ENCODE measurements at regions not wholly inside any gene's neighbourhood (a gene's known extent, or its start where the extent isn't known, plus 50 kb on each side); places are given as distances from the start of the nearest gene placed in this dataset.

DNA sequence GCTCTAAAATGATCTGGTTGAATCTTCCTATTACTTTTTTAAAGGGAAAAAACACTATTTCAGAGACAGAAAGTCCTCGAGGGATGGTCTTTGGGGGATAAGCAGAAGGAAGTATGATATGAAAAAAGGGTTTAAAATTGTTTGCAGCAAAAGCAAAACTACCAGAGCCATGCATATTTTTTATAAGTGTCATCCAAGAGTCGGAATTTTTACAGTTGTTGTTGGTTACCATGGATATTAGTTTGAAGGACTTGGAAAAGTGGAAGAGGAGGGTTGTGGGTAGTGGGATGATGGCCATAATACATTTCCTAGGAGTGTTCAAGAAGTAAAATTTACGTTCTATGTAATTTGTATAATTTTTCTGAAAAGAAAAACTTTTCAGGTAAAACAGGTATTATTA, 134.4 kb downstream of the PCDH7 start:
- Histone ChIP-seq H3K4me3 (ENCODE audit: low read length) (no peak overlapping the region), H3K36me3 (ENCODE audit: control insufficient read depth, insufficient read depth, low read length) (no peaks in the 10 kb centered on the region), H3K9me3 (ENCODE audit: control insufficient read depth, insufficient read depth, low read length) (no peaks in the 10 kb centered on the region), H3K4me1 (ENCODE audit: control insufficient read depth, insufficient read depth, low read length) (0 out of 2 replicates have a peak, but pooled peaks cover 2% of the 10 kb centered on the region), H3K27ac (ENCODE audit: low read length) (no peak overlapping the region), H3K27me3 (ENCODE audit: control insufficient read depth, insufficient read depth, low read length) (no peaks in the 10 kb centered on the region)
- WGBS (ENCODE audit: insufficient coverage, insufficient read length), result no CpG with 5 or more reads among the region's 3 CpGs
- no peak for DNase-seq (ENCODE audit: low read depth, low spot score)

DNA sequence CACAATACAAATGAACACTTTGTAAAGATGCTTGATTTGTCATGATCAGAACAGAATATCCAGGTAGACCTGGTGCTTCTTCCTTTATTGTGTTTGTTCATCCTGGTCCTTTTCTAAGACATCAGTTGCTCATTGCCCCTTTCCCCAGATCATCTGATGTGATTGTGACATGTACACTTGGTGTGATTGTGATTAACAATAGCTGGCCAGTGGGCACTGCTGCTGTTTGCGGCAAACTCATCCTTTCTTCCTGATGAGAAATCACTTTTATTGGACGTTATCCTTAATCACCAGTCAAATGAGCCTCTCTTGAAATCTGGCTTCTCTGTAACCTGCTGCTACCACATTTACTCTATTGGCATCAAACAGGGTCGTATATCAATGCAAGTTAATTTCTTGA, 135.1 kb downstream of the PCDH7 start:
- WGBS (ENCODE audit: insufficient coverage, insufficient read length), result no CpG with 5 or more reads among the region's 3 CpGs
- Histone ChIP-seq H3K4me1 (ENCODE audit: control insufficient read depth, insufficient read depth, low read length) (0 out of 2 replicates have a peak, but pooled peaks cover 2% of the 10 kb centered on the region), H3K27me3 (ENCODE audit: control insufficient read depth, insufficient read depth, low read length) (no peaks in the 10 kb centered on the region), H3K9me3 (ENCODE audit: control insufficient read depth, insufficient read depth, low read length) (no peaks in the 10 kb centered on the region), H3K36me3 (ENCODE audit: control insufficient read depth, insufficient read depth, low read length) (no peaks in the 10 kb centered on the region), H3K4me3 (ENCODE audit: low read length) (no peak overlapping the region), H3K27ac (ENCODE audit: low read length) (no peak overlapping the region)
- DNase-seq (ENCODE audit: low read depth, low spot score), result no peak

- Histone ChIP-seq H3K27ac (ENCODE audit: low read length) (no peak overlapping the region), H3K36me3 (ENCODE audit: control insufficient read depth, insufficient read depth, low read length) (no peaks in the 10 kb centered on the region), H3K9me3 (ENCODE audit: control insufficient read depth, insufficient read depth, low read length) (no peaks in the 10 kb centered on the region), H3K4me3 (ENCODE audit: low read length) (no peak overlapping the region), H3K27me3 (ENCODE audit: control insufficient read depth, insufficient read depth, low read length) (no peaks in the 10 kb centered on the region), H3K4me1 (ENCODE audit: control insufficient read depth, insufficient read depth, low read length) (0 out of 2 replicates have a peak, but pooled peaks cover 2% of the 10 kb centered on the region)
- no peak for DNase-seq (ENCODE audit: low read depth, low spot score)
- WGBS (ENCODE audit: insufficient coverage, insufficient read length), result no CpG with 5 or more reads among the region's 6 CpGs
These were observed 136.8 kb downstream of the PCDH7 start for GRCh38 chr4:30856795-30857564.

DNA sequence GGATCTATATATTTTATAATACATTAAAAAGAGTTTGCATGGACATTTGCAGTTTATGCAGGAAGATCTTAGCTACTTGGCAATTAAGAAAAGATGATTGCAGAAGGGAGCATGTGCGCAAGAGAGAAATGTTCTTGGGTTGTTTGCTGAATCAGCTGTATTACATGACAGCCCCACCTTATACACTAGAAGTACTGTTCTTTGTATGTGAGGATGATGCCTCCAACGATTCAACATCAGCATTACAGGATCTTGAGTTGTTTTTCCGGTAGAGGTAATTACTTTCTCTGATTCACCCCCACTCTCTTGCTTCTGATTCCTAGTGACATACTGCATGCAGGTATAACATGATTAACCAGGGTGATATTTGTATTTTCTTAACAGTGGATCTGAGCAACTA, 140.8 kb downstream of the PCDH7 start:
- H3K27me3 ChIP-seq (ENCODE audit: control insufficient read depth, insufficient read depth, low read length), result no peaks in the 10 kb centered on the region
- no peaks in the 10 kb centered on the region for H3K9me3 ChIP-seq (ENCODE audit: control insufficient read depth, insufficient read depth, low read length)
- H3K36me3 ChIP-seq (ENCODE audit: control insufficient read depth, insufficient read depth, low read length), result no peaks in the 10 kb centered on the region
- no peak overlapping the region for H3K27ac ChIP-seq (ENCODE audit: low read length)
- H3K4me1 ChIP-seq (ENCODE audit: control insufficient read depth, insufficient read depth, low read length), result no peaks in the 10 kb centered on the region
- no peak overlapping the region for H3K4me3 ChIP-seq (ENCODE audit: low read length)
- no peak for DNase-seq (ENCODE audit: low read depth, low spot score)
- WGBS (ENCODE audit: insufficient coverage, insufficient read length), result no CpG with 5 or more reads among the region's 3 CpGs

- WGBS (ENCODE audit: insufficient coverage, insufficient read length), result no CpG with 5 or more reads among the region's 1 CpG
- DNase-seq (ENCODE audit: low read depth, low spot score), result no peak
- no peaks in the 10 kb centered on the region for H3K9me3 ChIP-seq (ENCODE audit: control insufficient read depth, insufficient read depth, low read length)
- no peak overlapping the region for H3K27ac ChIP-seq (ENCODE audit: low read length)
- no peaks in the 10 kb centered on the region for H3K27me3 ChIP-seq (ENCODE audit: control insufficient read depth, insufficient read depth, low read length)
- no peak overlapping the region for H3K4me3 ChIP-seq (ENCODE audit: low read length)
- no peaks in the 10 kb centered on the region for H3K4me1 ChIP-seq (ENCODE audit: control insufficient read depth, insufficient read depth, low read length)
- H3K36me3 ChIP-seq (ENCODE audit: control insufficient read depth, insufficient read depth, low read length), result no peaks in the 10 kb centered on the region
These were observed 142.0 kb downstream of the PCDH7 start for GRCh38 chr4:30862196-30862595.

DNA sequence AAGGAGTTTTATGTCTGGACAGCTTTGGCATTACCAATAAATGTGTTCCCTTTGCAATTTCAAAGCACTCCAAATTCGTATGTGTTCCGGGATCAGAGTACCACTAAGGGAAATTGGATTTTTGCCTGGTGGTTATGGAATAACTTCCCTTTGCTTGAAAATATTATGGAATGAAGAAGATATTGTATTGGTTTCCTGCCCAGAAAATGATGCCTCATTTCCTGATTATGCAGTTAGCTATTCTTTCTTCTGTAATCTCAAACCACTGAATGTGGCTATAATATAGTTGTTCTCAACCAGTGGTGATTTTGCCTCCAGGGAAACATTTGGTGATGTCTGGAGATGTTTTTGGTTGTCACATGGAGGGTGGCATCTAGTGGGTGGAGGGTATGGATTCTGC, 142.9 kb downstream of the PCDH7 start:
- Histone ChIP-seq H3K4me1 (ENCODE audit: control insufficient read depth, insufficient read depth, low read length) (no peaks in the 10 kb centered on the region), H3K27me3 (ENCODE audit: control insufficient read depth, insufficient read depth, low read length) (no peaks in the 10 kb centered on the region), H3K9me3 (ENCODE audit: control insufficient read depth, insufficient read depth, low read length) (no peaks in the 10 kb centered on the region), H3K4me3 (ENCODE audit: low read length) (no peak overlapping the region), H3K27ac (ENCODE audit: low read length) (no peak overlapping the region), H3K36me3 (ENCODE audit: control insufficient read depth, insufficient read depth, low read length) (no peaks in the 10 kb centered on the region)
- no peak for DNase-seq (ENCODE audit: low read depth, low spot score)
- WGBS (ENCODE audit: insufficient coverage, insufficient read length), result no CpG with 5 or more reads among the region's 2 CpGs

- no peak for DNase-seq (ENCODE audit: low read depth, low spot score)
- H3K27me3 ChIP-seq (ENCODE audit: control insufficient read depth, insufficient read depth, low read length), result no peaks in the 10 kb centered on the region
- no CpG with 5 or more reads among the region's 3 CpGs for WGBS (ENCODE audit: insufficient coverage, insufficient read length)
These were observed 145.5 kb downstream of the PCDH7 start for GRCh38 chr4:30865691-30866090.

DNA sequence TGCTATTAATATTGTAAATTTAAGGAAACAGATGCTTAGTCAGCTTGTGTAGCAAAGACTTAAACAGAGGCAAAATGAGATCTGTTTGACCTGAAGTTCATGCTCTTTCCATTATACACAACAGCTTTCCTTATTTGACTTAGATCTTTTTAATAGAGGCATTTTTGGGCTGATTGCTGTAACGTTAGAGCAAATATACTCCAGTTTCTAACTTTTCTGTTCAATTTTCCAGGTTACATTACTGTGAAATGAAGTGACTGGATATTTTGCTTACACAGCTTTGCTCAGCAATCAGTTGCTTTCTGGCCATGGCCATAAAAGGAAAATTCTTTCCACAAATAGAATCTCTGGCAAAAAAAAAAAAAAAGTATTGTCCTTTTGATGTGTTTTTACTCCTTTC, 146.2 kb downstream of the PCDH7 start:
- WGBS (ENCODE audit: insufficient coverage, insufficient read length), result no CpG with 5 or more reads among the region's 1 CpG
- no peak for DNase-seq (ENCODE audit: low read depth, low spot score)
- Histone ChIP-seq H3K4me1 (ENCODE audit: control insufficient read depth, insufficient read depth, low read length) (no peaks in the 10 kb centered on the region), H3K27ac (ENCODE audit: low read length) (no peak overlapping the region), H3K27me3 (ENCODE audit: control insufficient read depth, insufficient read depth, low read length) (no peaks in the 10 kb centered on the region), H3K36me3 (ENCODE audit: control insufficient read depth, insufficient read depth, low read length) (no peaks in the 10 kb centered on the region), H3K4me3 (ENCODE audit: low read length) (no peak overlapping the region), H3K9me3 (ENCODE audit: control insufficient read depth, insufficient read depth, low read length) (no peaks in the 10 kb centered on the region)

More at GRCh38 chr4:30865691-30866090, 145.5 kb downstream of the PCDH7 start:
- Histone ChIP-seq H3K4me1 (ENCODE audit: control insufficient read depth, insufficient read depth, low read length) (no peaks in the 10 kb centered on the region), H3K9me3 (ENCODE audit: control insufficient read depth, insufficient read depth, low read length) (no peaks in the 10 kb centered on the region), H3K4me3 (ENCODE audit: low read length) (no peak overlapping the region), H3K27ac (ENCODE audit: low read length) (no peak overlapping the region), H3K36me3 (ENCODE audit: control insufficient read depth, insufficient read depth, low read length) (no peaks in the 10 kb centered on the region)

- no peak for DNase-seq (ENCODE audit: low read depth, low spot score)
- Histone ChIP-seq H3K36me3 (ENCODE audit: control insufficient read depth, insufficient read depth, low read length) (no peaks in the 10 kb centered on the region), H3K27me3 (ENCODE audit: control insufficient read depth, insufficient read depth, low read length) (no peaks in the 10 kb centered on the region), H3K9me3 (ENCODE audit: control insufficient read depth, insufficient read depth, low read length) (no peaks in the 10 kb centered on the region), H3K4me3 (ENCODE audit: low read length) (no peak overlapping the region), H3K27ac (ENCODE audit: low read length) (no peak overlapping the region), H3K4me1 (ENCODE audit: control insufficient read depth, insufficient read depth, low read length) (no peaks in the 10 kb centered on the region)
- WGBS (ENCODE audit: insufficient coverage, insufficient read length), result no CpG with 5 or more reads among the region's 1 CpG
These were observed 146.7 kb downstream of the PCDH7 start for GRCh38 chr4:30866907-30867306.

GRCh38 chr4:30867427-30867826, 147.3 kb downstream of the PCDH7 start:
- no peaks in the 10 kb centered on the region for H3K27me3 ChIP-seq (ENCODE audit: control insufficient read depth, insufficient read depth, low read length)
- H3K36me3 ChIP-seq (ENCODE audit: control insufficient read depth, insufficient read depth, low read length), result no peaks in the 10 kb centered on the region
- no CpG with 5 or more reads among the region's 3 CpGs for WGBS (ENCODE audit: insufficient coverage, insufficient read length)
- H3K9me3 ChIP-seq (ENCODE audit: control insufficient read depth, insufficient read depth, low read length), result no peaks in the 10 kb centered on the region
- H3K4me3 ChIP-seq (ENCODE audit: low read length), result no peak overlapping the region
- no peak for DNase-seq (ENCODE audit: low read depth, low spot score)
- H3K27ac ChIP-seq (ENCODE audit: low read length), result no peak overlapping the region
- H3K4me1 ChIP-seq (ENCODE audit: control insufficient read depth, insufficient read depth, low read length), result no peaks in the 10 kb centered on the region

Data from iPS DF 6.9 (cell line).